ENCODE measurements at regions not wholly inside any gene's neighbourhood (a gene's known extent, or its start where the extent isn't known, plus 50 kb on each side); places are given as distances from the start of the nearest gene placed in this dataset.
"Not testable (repeated sequence)": the region's sequence is repeated elsewhere in the genome, so short reads cannot be mapped to it uniquely, and the experiment has no call there.

DNA sequence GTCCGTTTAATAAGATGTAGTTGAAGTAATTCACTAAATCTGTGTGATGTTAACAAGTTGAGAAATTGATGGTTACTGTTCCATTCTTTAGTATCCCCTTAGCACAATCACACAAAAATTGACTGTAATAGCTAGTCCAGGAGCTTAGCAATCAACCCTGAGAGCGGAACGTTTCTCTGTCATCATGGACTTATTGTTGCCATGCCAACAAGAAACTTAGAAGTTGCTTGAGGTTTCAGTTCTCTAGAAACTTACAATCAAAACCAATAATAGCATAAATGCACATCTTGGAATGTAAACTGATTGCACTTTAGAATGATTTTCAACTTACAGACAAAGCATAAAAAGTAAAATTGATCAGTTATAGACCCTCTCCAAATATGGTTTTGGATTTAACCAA lies 125.4 kb upstream of the ANKH start:
- ChIA-PET POLR2A (no interaction called here), CTCF (no interaction called here)
- FAIRE-seq = no peak
- Histone ChIP-seq H2AFZ (ENCODE audit: low read depth, low read length) (no peak overlapping the region), H3K27ac (ENCODE audit: insufficient read depth, low read depth, low read length) (no peak overlapping the region), H4K20me1 (replicated peaks; ENCODE audit: control insufficient read depth, extremely low read depth, insufficient read depth, low read length) (no peaks in the 10 kb centered on the region), H3K4me2 (ENCODE audit: insufficient read depth, low read length) (no peak overlapping the region), H3K9me3 (replicated peaks; ENCODE audit: control insufficient read depth, insufficient read depth, low read length) (no peaks in the 10 kb centered on the region), H3K36me3 (ENCODE audit: control insufficient read depth in 2 of 2, extremely low read depth in 1 of 2, insufficient read depth in 2 of 2, low read length in 2 of 2) (no peaks in the 10 kb centered on the region), H3K79me2 (ENCODE audit: control insufficient read depth, insufficient read depth, low read length) (no peaks in the 10 kb centered on the region), H3K4me3 (replicated peaks in 1 of 3; ENCODE audit: insufficient read depth in 1 of 3, low read depth in 1 of 3, low read length in 3 of 3) (no peak overlapping the region), H3K27me3 (ENCODE audit: control insufficient read depth in 2 of 2, insufficient read depth in 2 of 2, low read length in 2 of 2) (peaks cover 26 to 44% of the 10 kb centered on the region in 2 experiments), H3K9me1 (replicated peaks; ENCODE audit: control insufficient read depth, extremely low read depth, insufficient read depth, low read length) (no peaks in the 10 kb centered on the region), H3K9ac (replicated peaks; ENCODE audit: extremely low read depth, insufficient read depth, low read length) (no peak overlapping the region), H3K4me1 (ENCODE audit: control insufficient read depth, extremely low read depth, insufficient read depth, low read length) (no peaks in the 10 kb centered on the region)
- intact Hi-C loops (cut with micrococcal nuclease) = no loop called here
- dilution Hi-C loops (cut with MboI; ENCODE audit: extremely low pct_ligation_motif_present, low sequenced_read_pairs) = no loop called here
- no TSS peak for BruUV-seq (replicated peaks)
- no peak for DNase-seq (ENCODE audit: low read depth, low spot score)
- TF ChIP-seq GATA2 (IDR thresholded peaks at IDR 0.05; ENCODE audit: insufficient read depth, insufficient read length, low read depth, low read length) = no peak
- TF ChIP-seq JUN (IDR thresholded peaks at IDR 0.05; ENCODE audit: borderline replicate concordance, insufficient read depth, insufficient read length, low read depth) = no peak
- no peak for TF ChIP-seq FOS (IDR thresholded peaks at IDR 0.05; ENCODE audit: borderline replicate concordance, insufficient read depth, low read length)
- TF ChIP-seq EZH2 (IDR thresholded peaks at IDR 0.05; ENCODE audit: borderline replicate concordance, low read depth, low read length, severe bottlenecking) = no peak

DNA sequence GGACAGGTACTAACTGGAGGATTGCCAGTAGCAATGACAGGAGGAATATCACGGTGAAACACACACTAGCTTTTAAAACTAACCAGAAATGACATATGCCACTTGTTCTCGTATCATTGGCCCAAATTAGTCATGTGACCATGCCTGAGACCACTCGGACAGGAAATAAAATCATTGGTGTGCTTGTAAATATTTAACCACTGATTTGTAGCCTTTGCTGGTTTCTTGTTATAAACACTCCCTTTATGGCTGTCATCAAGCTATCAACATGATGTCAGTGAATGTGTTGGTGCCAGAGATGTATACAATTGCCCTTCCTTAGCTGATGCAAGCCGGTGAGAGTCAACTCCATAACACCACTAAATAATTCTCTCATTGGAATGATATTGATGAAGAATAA lies 123.7 kb upstream of the ANKH start:
- Histone ChIP-seq H4K20me1 (replicated peaks; ENCODE audit: control insufficient read depth, extremely low read depth, insufficient read depth, low read length) (no peaks in the 10 kb centered on the region), H3K9me1 (replicated peaks; ENCODE audit: control insufficient read depth, extremely low read depth, insufficient read depth, low read length) (no peaks in the 10 kb centered on the region), H3K9ac (replicated peaks; ENCODE audit: extremely low read depth, insufficient read depth, low read length) (no peak overlapping the region), H3K4me2 (ENCODE audit: insufficient read depth, low read length) (no peak overlapping the region), H3K4me1 (ENCODE audit: control insufficient read depth, extremely low read depth, insufficient read depth, low read length) (no peaks in the 10 kb centered on the region), H3K27ac (ENCODE audit: insufficient read depth, low read depth, low read length) (no peak overlapping the region), H2AFZ (ENCODE audit: low read depth, low read length) (no peak overlapping the region), H3K4me3 (replicated peaks in 1 of 3; ENCODE audit: insufficient read depth in 1 of 3, low read depth in 1 of 3, low read length in 3 of 3) (no peak overlapping the region), H3K27me3 (ENCODE audit: control insufficient read depth in 2 of 2, insufficient read depth in 2 of 2, low read length in 2 of 2) (peaks cover 18 to 36% of the 10 kb centered on the region in 2 experiments), H3K36me3 (ENCODE audit: control insufficient read depth in 2 of 2, extremely low read depth in 1 of 2, insufficient read depth in 2 of 2, low read length in 2 of 2) (no peaks in the 10 kb centered on the region), H3K9me3 (replicated peaks; ENCODE audit: control insufficient read depth, insufficient read depth, low read length) (no peaks in the 10 kb centered on the region), H3K79me2 (ENCODE audit: control insufficient read depth, insufficient read depth, low read length) (no peaks in the 10 kb centered on the region)
- TF ChIP-seq GATA2 (IDR thresholded peaks at IDR 0.05; ENCODE audit: insufficient read depth, insufficient read length, low read depth, low read length) (no peak), POLR2A (IDR thresholded peaks at IDR 0.05; ENCODE audit: low read depth, low read length) (no peak)
- DNase-seq (ENCODE audit: low read depth, low spot score) (no peak), FAIRE-seq (no peak)
- POLR2A ChIA-PET = no interaction called here
- CTCF ChIA-PET = no interaction called here
- no TSS peak for BruUV-seq (replicated peaks)
- dilution Hi-C loops (cut with MboI; ENCODE audit: extremely low pct_ligation_motif_present, low sequenced_read_pairs) = no loop called here
- intact Hi-C loops (cut with micrococcal nuclease) = no loop called here

DNA sequence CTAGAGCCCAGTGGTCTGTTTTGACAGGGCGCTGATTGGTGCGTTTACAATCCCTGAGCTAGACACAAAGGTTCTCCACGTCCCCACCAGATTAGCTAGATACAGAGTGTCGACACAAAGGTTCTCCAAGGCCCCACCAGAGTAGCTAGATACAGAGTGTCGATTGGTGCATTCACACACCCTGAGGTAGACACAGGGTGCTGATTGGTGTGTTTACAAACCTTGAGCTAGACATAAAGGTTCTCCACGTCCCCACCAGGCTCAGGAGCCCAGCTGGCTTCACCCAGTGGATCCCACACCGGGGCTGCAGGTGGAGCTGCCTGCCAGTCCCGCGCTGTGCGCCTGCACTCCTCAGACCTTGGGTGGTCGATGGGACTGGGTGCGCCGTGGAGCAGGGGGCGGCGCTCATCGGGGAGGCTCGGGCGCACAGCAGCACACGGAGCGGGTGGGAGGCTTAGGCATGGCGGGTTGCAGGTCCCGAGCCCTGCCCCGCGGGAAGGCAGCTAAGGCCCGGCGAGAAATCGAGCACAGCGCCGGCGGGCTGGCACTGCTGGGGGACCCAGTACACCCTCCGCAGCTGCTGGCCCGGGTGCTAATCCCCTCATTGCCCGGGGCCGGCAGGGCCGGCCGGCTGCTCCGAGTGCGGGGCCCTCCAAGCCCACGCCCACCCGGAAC lies 122.0 kb upstream of the ANKH start:
- H3K9me3 ChIP-seq (replicated peaks; ENCODE audit: control insufficient read depth, insufficient read depth, low read length); POLR2A ChIA-PET; DNase-seq (ENCODE audit: low read depth, low spot score); H3K4me1 ChIP-seq (ENCODE audit: control insufficient read depth, extremely low read depth, insufficient read depth, low read length); H3K27ac ChIP-seq (ENCODE audit: insufficient read depth, low read depth, low read length); intact Hi-C loops (cut with micrococcal nuclease); dilution Hi-C loops (cut with MboI; ENCODE audit: extremely low pct_ligation_motif_present, low sequenced_read_pairs); H3K79me2 ChIP-seq (ENCODE audit: control insufficient read depth, insufficient read depth, low read length); H3K4me3 ChIP-seq (replicated peaks in 1 of 3; ENCODE audit: insufficient read depth in 1 of 3, low read depth in 1 of 3, low read length in 3 of 3); FAIRE-seq; H3K9ac ChIP-seq (replicated peaks; ENCODE audit: extremely low read depth, insufficient read depth, low read length); H3K4me2 ChIP-seq (ENCODE audit: insufficient read depth, low read length); BruUV-seq (replicated peaks); H2AFZ ChIP-seq (ENCODE audit: low read depth, low read length); H3K36me3 ChIP-seq (ENCODE audit: control insufficient read depth in 2 of 2, extremely low read depth in 1 of 2, insufficient read depth in 2 of 2, low read length in 2 of 2); H3K9me1 ChIP-seq (replicated peaks; ENCODE audit: control insufficient read depth, extremely low read depth, insufficient read depth, low read length); H4K20me1 ChIP-seq (replicated peaks; ENCODE audit: control insufficient read depth, extremely low read depth, insufficient read depth, low read length): not testable (repeated sequence)
- peaks cover 12 to 20% of the 10 kb centered on the region in 2 experiments for H3K27me3 ChIP-seq (ENCODE audit: control insufficient read depth in 2 of 2, insufficient read depth in 2 of 2, low read length in 2 of 2)
- CTCF ChIA-PET = interaction anchor here (1.9 to 2.3 kb wide), 3 partner anchors 9 to 266 kb away, joined by 4 to 9 read pairs (median 6); no protein-coding TSS in a partner anchor

Data from endothelial cell of umbilical vein (primary cell).